Fibroblast of villous mesenchyme (primary cell): ENCODE measurements at regions not wholly inside any gene's neighbourhood (a gene's known extent, or its start where the extent isn't known, plus 50 kb on each side); places are given as distances from the start of the nearest gene placed in this dataset.
"Not testable (repeated sequence)": the region's sequence is repeated elsewhere in the genome, so short reads cannot be mapped to it uniquely, and the experiment has no call there.

Experiments used
- DNase-seq: peaks from one replicate; pipeline ENCODE4 v3.0.0-alpha.2; 2010; ENCODE audit warnings: low read depth
- H3K4me3 ChIP-seq: 2 replicates; pipeline ENCODE4 v1.5.1; 2011; ENCODE audit warnings: low read depth, mild to moderate bottlenecking, low read length
- CTCF ChIP-seq: IDR thresholded peaks from 2 replicates; pipeline ENCODE4 v1.5.1; 2012; ENCODE audit warnings: low read depth, mild to moderate bottlenecking, low read length; ENCODE audit not compliant: insufficient read depth

GRCh38 chr2:22153931-22154613 is 1030.3 kb downstream of the TDRD15 start:
- TF ChIP-seq CTCF, result no peak
- no peak for DNase-seq
- no peak overlapping the region for H3K4me3 ChIP-seq

DNA sequence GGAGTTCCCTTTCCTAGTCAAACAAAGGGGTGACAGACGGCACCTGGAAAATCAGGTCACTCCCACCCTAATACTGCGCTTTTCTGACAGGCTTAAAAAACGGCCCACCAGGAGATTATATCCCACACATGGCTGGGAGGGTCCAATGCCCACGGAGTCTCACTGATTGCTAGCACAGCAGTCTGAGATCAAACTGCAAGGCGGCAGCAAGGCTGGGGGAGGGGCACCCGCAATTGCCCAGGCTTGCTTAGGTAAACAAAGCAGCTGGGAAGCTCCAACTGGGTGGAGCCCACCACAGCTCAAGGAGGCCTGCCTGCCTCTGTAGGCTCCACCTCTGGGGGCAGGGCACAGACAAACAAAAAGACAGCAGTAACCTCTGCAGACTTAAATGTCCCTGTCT is 1032.9 kb downstream of the TDRD15 start:
- not testable (repeated sequence) for DNase-seq, H3K4me3 ChIP-seq

- DNase-seq, result no peak
- TF ChIP-seq CTCF, result no peak
- no peak overlapping the region for H3K4me3 ChIP-seq
These were observed 1043.5 kb downstream of the TDRD15 start for GRCh38 chr2:22167256-22167655.

GRCh38 chr2:22175003-22175402 is 1051.2 kb downstream of the TDRD15 start:
- no peak overlapping the region for H3K4me3 ChIP-seq
- TF ChIP-seq CTCF, result no peak
- DNase-seq, result no peak

DNA sequence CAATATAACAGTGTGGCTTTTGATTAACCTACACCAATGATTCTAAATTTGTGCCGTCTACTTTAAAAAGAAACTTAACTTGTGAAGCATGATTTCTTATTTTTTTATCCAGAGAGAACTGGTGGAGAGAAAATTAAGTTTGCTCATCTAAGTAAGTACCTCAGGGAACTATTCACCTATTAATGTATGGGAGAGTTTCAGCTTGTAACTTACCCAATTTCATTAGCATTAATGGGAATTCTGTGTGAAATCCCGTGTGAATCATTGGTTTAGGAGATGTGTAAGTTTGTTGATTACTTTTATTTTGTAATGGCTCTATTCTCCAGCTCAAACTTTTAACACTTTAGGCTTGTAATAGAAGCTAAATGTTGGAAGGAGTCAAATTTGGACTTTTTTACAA is 1061.5 kb downstream of the TDRD15 start:
- TF ChIP-seq CTCF, result no peak
- no peak overlapping the region for H3K4me3 ChIP-seq

GRCh38 chr2:22186261-22186828 is 1062.6 kb downstream of the TDRD15 start:
- H3K4me3 ChIP-seq, DNase-seq: not testable (repeated sequence)

More for the DNA sequence above, 1061.5 kb downstream of the TDRD15 start:
- no peak for DNase-seq

DNA sequence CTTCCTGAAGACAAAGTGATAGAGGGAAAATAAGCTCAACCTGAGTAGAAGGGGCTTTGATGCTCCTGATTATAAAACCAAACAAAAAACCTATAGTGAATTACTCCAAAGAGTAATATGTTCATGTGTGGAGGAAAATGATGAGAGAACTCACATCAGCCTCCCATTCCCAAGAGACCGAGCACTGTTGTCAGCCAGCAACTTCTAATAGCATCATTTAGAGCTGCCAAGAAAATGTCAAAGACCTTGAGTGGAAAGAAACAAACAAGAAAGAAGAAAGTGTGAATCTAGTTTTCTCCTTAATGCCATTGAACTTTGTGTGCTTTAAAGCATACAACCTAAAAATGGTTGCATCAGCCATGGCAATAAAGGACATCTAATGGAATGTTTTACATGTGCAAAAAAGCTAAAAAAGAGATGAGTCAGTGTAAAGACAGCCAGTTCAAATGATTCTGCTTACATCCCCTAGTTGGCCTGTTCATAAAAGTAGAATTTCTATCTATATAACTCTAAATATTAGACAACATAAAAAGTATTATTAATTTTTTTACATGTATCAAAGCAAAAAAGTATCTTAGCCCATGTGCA is 1066.2 kb downstream of the TDRD15 start:
- no peak overlapping the region for H3K4me3 ChIP-seq
- no peak for TF ChIP-seq CTCF
- DNase-seq, result no peak

DNA sequence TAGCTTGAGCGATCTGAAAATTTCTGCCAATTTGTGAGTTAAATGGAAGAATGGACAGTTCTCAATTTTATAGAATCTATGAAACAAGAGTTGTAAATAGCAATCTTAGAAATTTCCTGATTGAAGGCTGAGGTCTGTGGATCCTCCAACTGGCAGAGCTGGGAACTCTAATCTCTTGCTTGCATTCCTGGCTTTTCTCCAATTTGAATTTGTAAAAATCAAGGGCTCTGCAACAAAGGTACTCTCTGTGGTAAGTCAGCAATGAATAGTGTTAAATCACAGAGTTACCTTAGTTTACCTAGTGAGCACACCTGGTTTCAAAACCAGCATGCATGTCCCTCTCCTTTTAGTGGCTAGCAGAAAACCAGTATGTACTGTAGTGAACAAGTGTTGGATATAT is 1070.5 kb downstream of the TDRD15 start:
- DNase-seq, result no peak
- H3K4me3 ChIP-seq, result no peak overlapping the region
- no peak for TF ChIP-seq CTCF
